B cell (primary cell): ENCODE measurements at regions not wholly inside any gene's neighbourhood (a gene's known extent, or its start where the extent isn't known, plus 50 kb on each side); places are given as distances from the start of the nearest gene placed in this dataset.

Experiments used
- ATAC-seq: fragments of 200-7000 bp; cut with Tn5 transposase; one replicate; pipeline ENCODE4 v1.10.0; 2021; ENCODE audit warnings: low read depth, mild to moderate bottlenecking, moderate number of reproducible peaks, moderate library complexity
- CTCF ChIA-PET: fragments of 350-600 bp; sonication (Branson Sonifier 250); formaldehyde crosslinking; loops from one replicate; lab custom pipeline; 2021; ENCODE audit warnings: antibody characterized with exemption, inconsistent platforms; lab: Charles Lee
- POLR2A ChIA-PET: fragments of 350-600 bp; sonication (Branson Sonifier 250); formaldehyde crosslinking; loops from one replicate; lab custom pipeline; 2021; ENCODE audit warnings: antibody characterized with exemption; lab: Charles Lee
- DNase-seq: peaks from one replicate; pipeline ENCODE4 v3.0.0; 2013
- H2AFZ ChIP-seq: 2 replicates; pipeline ENCODE4 v1.6.1; 2012; ENCODE audit warnings: mild to moderate bottlenecking, low read depth, low read length; ENCODE audit not compliant: insufficient read depth, poor library complexity, severe bottlenecking
- H3K27ac ChIP-seq, 2 donors: 1 replicate in 1 of 2; 2 replicates in 1 of 2; pipeline ENCODE4 v1.5.1; 2012 to 2013; ENCODE audit warnings: low read length in 2 of 2, mild to moderate bottlenecking in 2 of 2, moderate library complexity in 1 of 2
- H3K27me3 ChIP-seq, 4 experiments: fragments of 200-600 bp in 1 of 4; sonication (generic) in 1 of 4; replicated peaks in 1 of 4; 1 replicate in 2 of 4; 2 replicates in 2 of 4; pipeline versions ENCODE4 v1.6.1 to v1.7.0; 2013 to 2016; ENCODE audit warnings: low read length in 3 of 4, mild to moderate bottlenecking in 2 of 4, mixed read lengths in 1 of 4, moderate library complexity in 1 of 4; ENCODE audit not compliant: insufficient read depth in 4 of 4, control insufficient read depth in 3 of 4; ENCODE audit errors: control extremely low read depth in 1 of 4
- H3K36me3 ChIP-seq, 2 experiments: replicated peaks in 1 of 2; 1 replicate in 1 of 2; 2 replicates in 1 of 2; pipeline versions ENCODE4 v1.6.1 to v1.7.1; 2013; ENCODE audit warnings: low read length in 1 of 2; ENCODE audit not compliant: insufficient read depth in 2 of 2, control insufficient read depth in 1 of 2; ENCODE audit errors: control extremely low read depth in 1 of 2, extremely low read depth in 1 of 2
- H3K4me1 ChIP-seq, 2 donors: fragments of 200-600 bp in 1 of 2; sonication (generic) in 1 of 2; 1 replicate in 1 of 2; 2 replicates in 1 of 2; pipeline versions ENCODE4 v1.5.1 to v1.6.1; 2013 to 2017; ENCODE audit warnings: low read length in 2 of 2; ENCODE audit not compliant: control insufficient read depth in 2 of 2, insufficient read depth in 2 of 2
- H3K4me2 ChIP-seq: replicated peaks from 2 replicates; pipeline ENCODE3; 2012; ENCODE audit warnings: mild to moderate bottlenecking, low read depth, low read length; ENCODE audit not compliant: poor library complexity, severe bottlenecking
- H3K4me3 ChIP-seq, 5 experiments: fragments of 200-600 bp in 1 of 5; sonication (generic) in 1 of 5; 1 replicate in 3 of 5; 2 replicates in 2 of 5; pipeline versions ENCODE4 v1.5.1 to v1.7.0; 2011 to 2016; ENCODE audit warnings: low read length in 4 of 5, mild to moderate bottlenecking in 4 of 5, low read depth in 2 of 5, control low read depth in 1 of 5, moderate library complexity in 1 of 5; ENCODE audit not compliant: insufficient read depth in 1 of 5; ENCODE audit errors: control extremely low read depth in 1 of 5, extremely low read depth in 1 of 5
- H3K79me2 ChIP-seq: fragments of 200-600 bp; sonication (generic); one replicate; pipeline ENCODE4 v1.6.0; 2016; ENCODE audit warnings: low read length; ENCODE audit not compliant: control insufficient read depth, insufficient read depth
- H3K9ac ChIP-seq: fragments of 200-600 bp; sonication (generic); 2 replicates; pipeline ENCODE4 v1.6.1; 2017; ENCODE audit warnings: mild to moderate bottlenecking, low read length, moderate library complexity
- H3K9me3 ChIP-seq, 3 donors: one replicate each; pipeline versions ENCODE4 v1.6.1 to v1.7.1; 2013; ENCODE audit warnings: low read length in 2 of 3; ENCODE audit not compliant: control insufficient read depth in 2 of 3, insufficient read depth in 1 of 3; ENCODE audit errors: control extremely low read depth in 1 of 3
- H4K20me1 ChIP-seq: 2 replicates; pipeline ENCODE4 v1.6.0; 2012; ENCODE audit warnings: mild to moderate bottlenecking, low read length; ENCODE audit not compliant: insufficient read depth, control insufficient read depth, poor library complexity, severe bottlenecking
- H3K27ac Mint-ChIP-seq: one replicate; pipeline ENCODE4 v1.8.0; 2021; ENCODE audit warnings: mixed read lengths
- H3K27me3 Mint-ChIP-seq: one replicate; pipeline ENCODE4 v1.8.0; 2021; ENCODE audit warnings: mixed read lengths
- H3K4me1 Mint-ChIP-seq: one replicate; pipeline ENCODE4 v1.8.0; 2021; ENCODE audit warnings: mixed read lengths
- H3K4me3 Mint-ChIP-seq: one replicate; pipeline ENCODE4 v1.8.0; 2021; ENCODE audit warnings: mixed read lengths
- H3K9me3 Mint-ChIP-seq: one replicate; pipeline ENCODE4 v1.8.0; 2022; ENCODE audit warnings: mixed read lengths; ENCODE audit not compliant: insufficient read depth
- CTCF ChIP-seq: fragments of 200-600 bp; IDR thresholded peaks from one replicate; pipeline ENCODE4 v1.8.0; 2022; ENCODE audit warnings: antibody characterized with exemption, mild to moderate bottlenecking
- EZH2 ChIP-seq: IDR thresholded peaks from 2 replicates; pipeline ENCODE4 v1.6.1; 2012; ENCODE audit warnings: borderline replicate concordance, low read depth, mild to moderate bottlenecking, moderate library complexity, low read length; ENCODE audit not compliant: insufficient read depth, poor library complexity, severe bottlenecking
- WGBS: methylation state at CpG from one replicate; pipeline ENCODE4 v1.1.5; 2013; ENCODE audit warnings: missing lambda C conversion rate; ENCODE audit not compliant: insufficient coverage; 5-methylcytosine and 5-hydroxymethylcytosine counted together
- intact Hi-C: fragments of 100-400 bp; cut with micrococcal nuclease; formaldehyde crosslinking; loops from one replicate; pipeline ENCODE4 v1.10.0; 2022

- H3K4me1 ChIP-seq: no peaks in the 10 kb centered on the region
- Mint-ChIP-seq H3K27ac (no peak overlapping the region), H3K4me3 (no peak overlapping the region), H3K9me3 (no peaks in the 10 kb centered on the region), H3K27me3 (no peaks in the 10 kb centered on the region), H3K4me1 (peaks cover 5% of the 10 kb centered on the region)
- H3K27ac ChIP-seq: no peak overlapping the region
- no peaks in the 10 kb centered on the region for H4K20me1 ChIP-seq
- CTCF ChIA-PET: interaction anchor here (0.7 kb wide), 1 partner anchor 34 kb away, joined by 3 read pairs; no protein-coding TSS in a partner anchor
- no CpG with 5 or more reads among the region's 3 CpGs for WGBS
- POLR2A ChIA-PET: no interaction called here
- TF ChIP-seq CTCF (no peak), EZH2 (no peak)
- H3K36me3 ChIP-seq: no peaks in the 10 kb centered on the region
- H3K9ac ChIP-seq: no peak overlapping the region
- H3K4me3 ChIP-seq: no peak overlapping the region
- H3K27me3 ChIP-seq: no peaks in the 10 kb centered on the region
- intact Hi-C loops: no loop called here
- no peaks in the 10 kb centered on the region for H3K79me2 ChIP-seq
- DNase-seq: no peak
- H3K4me2 ChIP-seq: no peak overlapping the region
- H3K9me3 ChIP-seq: no peaks in the 10 kb centered on the region
- no peak for ATAC-seq
- no peak overlapping the region for H2AFZ ChIP-seq
Measured at GRCh38 chr11:81970886-81971285, 762.8 kb downstream of the FAM181B start.

GRCh38 chr11:81967242-81967641, 766.4 kb downstream of the FAM181B start:
- no peak overlapping the region for H3K9ac ChIP-seq
- H3K9me3 ChIP-seq: no peaks in the 10 kb centered on the region
- Mint-ChIP-seq H3K27ac (no peak overlapping the region), H3K4me1 (peaks cover 5% of the 10 kb centered on the region), H3K9me3 (no peaks in the 10 kb centered on the region), H3K27me3 (no peaks in the 10 kb centered on the region), H3K4me3 (no peak overlapping the region)
- ATAC-seq (no peak), DNase-seq (no peak)
- 38% methylated on average over 1 of the region's 1 CpG for WGBS
- H4K20me1 ChIP-seq: no peaks in the 10 kb centered on the region
- no peak overlapping the region for H3K4me3 ChIP-seq
- H2AFZ ChIP-seq: no peak overlapping the region
- no peak overlapping the region for H3K27ac ChIP-seq
- ChIA-PET POLR2A (no interaction called here), CTCF (no interaction called here)
- intact Hi-C loops: loop anchor here (10.0 kb wide), 1 partner anchor 322 kb away; no protein-coding TSS in a partner anchor
- no peaks in the 10 kb centered on the region for H3K4me1 ChIP-seq
- H3K27me3 ChIP-seq: no peaks in the 10 kb centered on the region
- no peaks in the 10 kb centered on the region for H3K36me3 ChIP-seq
- no peak overlapping the region for H3K4me2 ChIP-seq
- no peaks in the 10 kb centered on the region for H3K79me2 ChIP-seq
- no peak for TF ChIP-seq CTCF
- no peak for TF ChIP-seq EZH2
